ENCODE measurements at regions not wholly inside any gene's neighbourhood (a gene's known extent, or its start where the extent isn't known, plus 50 kb on each side); places are given as distances from the start of the nearest gene placed in this dataset.

DNA sequence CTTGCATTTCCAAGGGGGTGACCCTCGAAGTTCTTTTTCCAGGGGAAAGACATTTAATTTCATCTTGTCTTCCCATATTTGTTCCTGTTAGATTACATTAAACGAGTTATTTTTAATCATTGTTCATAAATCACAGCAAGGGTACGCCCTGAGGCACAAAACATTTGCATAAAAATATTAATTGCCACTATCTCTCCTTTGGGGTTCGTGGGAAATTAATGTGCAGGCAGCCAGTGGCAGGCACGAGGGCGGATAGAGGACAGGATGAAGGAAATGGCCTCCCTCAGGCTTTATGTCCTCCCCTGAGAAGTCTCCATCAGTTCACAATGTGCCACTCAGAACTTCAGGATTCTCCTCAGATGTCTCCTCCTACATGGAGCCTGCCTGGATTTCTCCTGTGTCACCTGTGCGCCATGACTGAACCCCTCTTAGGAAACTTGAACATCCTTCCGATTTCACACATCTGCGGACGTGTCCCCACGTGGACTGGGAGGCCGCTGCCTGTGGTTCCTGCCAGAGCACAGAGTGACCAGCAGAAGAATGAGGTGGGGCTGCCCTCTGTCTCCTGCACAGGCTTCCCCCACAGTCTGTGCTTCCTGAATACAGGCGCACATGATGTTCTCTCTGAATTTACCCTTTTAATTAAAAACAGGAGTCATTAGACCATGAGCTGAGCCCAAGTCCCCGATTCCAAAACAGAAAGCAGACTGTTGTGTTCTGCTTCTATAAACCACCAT is 1085.9 kb downstream of the TBC1D22A start:
- BruUV-seq (replicated peaks): no TSS peak
- no peak overlapping the region for H3K4me2 ChIP-seq (ENCODE audit: low read depth, low read length)
- H3K27me3 ChIP-seq (ENCODE audit: control insufficient read depth, insufficient read depth, low read length): no peaks in the 10 kb centered on the region
- H4K8ac ChIP-seq (ENCODE audit: low read depth in 2 of 2, low read length in 2 of 2): no peak overlapping the region
- no peak overlapping the region for H3K4me3 ChIP-seq (ENCODE audit: insufficient read depth, low read depth, low read length)
- in situ Hi-C loops (cut with MboI; ENCODE audit: low sequenced_read_pairs): no loop called here
- WGBS, 2 experiments (ENCODE audit: extremely low coverage in 2 of 2, insufficient read length in 1 of 2): 52% methylated on average over 5 of the region's 14 CpGs; no CpG with 5 or more reads in 1 of the 2 experiments
- H3K9me3 ChIP-seq (ENCODE audit: control insufficient read depth, insufficient read depth, low read length): peaks cover 39% of the 10 kb centered on the region
- H2AFZ ChIP-seq (replicated peaks; ENCODE audit: low read length, poor library complexity): no peak overlapping the region
- H4K91ac ChIP-seq (ENCODE audit: insufficient read depth, low read depth, low read length): no peak overlapping the region
- no peak overlapping the region for H2BK20ac ChIP-seq (ENCODE audit: low read depth, low read length)
- no peak overlapping the region for H3K4ac ChIP-seq (ENCODE audit: low read depth, low read length)
- no peaks in the 10 kb centered on the region for H3K9me1 ChIP-seq (ENCODE audit: insufficient read depth, low read length)
- no peak overlapping the region for H2AK5ac ChIP-seq (ENCODE audit: low read depth, low read length)
- H3K27ac ChIP-seq (ENCODE audit: insufficient read depth, low read length): no peak overlapping the region
- dilution Hi-C loops (cut with HindIII; ENCODE audit: low sequenced_read_pairs, unreplicated experiment): no loop called here
- TF ChIP-seq, protein P1, sequence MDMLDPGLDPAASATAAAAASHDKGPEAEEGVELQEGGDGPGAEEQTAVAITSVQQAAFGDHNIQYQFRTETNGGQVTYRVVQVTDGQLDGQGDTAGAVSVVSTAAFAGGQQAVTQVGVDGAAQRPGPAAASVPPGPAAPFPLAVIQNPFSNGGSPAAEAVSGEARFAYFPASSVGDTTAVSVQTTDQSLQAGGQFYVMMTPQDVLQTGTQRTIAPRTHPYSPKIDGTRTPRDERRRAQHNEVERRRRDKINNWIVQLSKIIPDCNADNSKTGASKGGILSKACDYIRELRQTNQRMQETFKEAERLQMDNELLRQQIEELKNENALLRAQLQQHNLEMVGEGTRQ (IDR thresholded peaks at IDR 0.05; ENCODE audit: low read depth, low read length): no peak
- TF ChIP-seq CHD1 (IDR thresholded peaks at IDR 0.05; ENCODE audit: low read depth, low read length) (no peak), RAD21 (IDR thresholded peaks at IDR 0.05; ENCODE audit: low read length) (no peak), RFX5 (IDR thresholded peaks at IDR 0.05; ENCODE audit: low read depth, low read length) (no peak), FOS (IDR thresholded peaks at IDR 0.05; ENCODE audit: low read depth, low read length) (no peak), RCOR1 (IDR thresholded peaks at IDR 0.05; ENCODE audit: insufficient replicate concordance, low read length) (no peak), MAZ (IDR thresholded peaks at IDR 0.05; ENCODE audit: borderline replicate concordance, low read depth, low read length) (no peak), MXI1 (IDR thresholded peaks at IDR 0.05; ENCODE audit: borderline replicate concordance, low read depth, low read length) (no peak), POLR2A (IDR thresholded peaks at IDR 0.05; ENCODE audit: low read depth, low read length) (no peak), CEBPB (IDR thresholded peaks at IDR 0.05; ENCODE audit: low read depth, low read length) (no peak), MAFK (IDR thresholded peaks at IDR 0.05; ENCODE audit: low read depth, low read length) (no peak), CTCF (conservative IDR thresholded peaks at IDR 0.05; ENCODE audit: low read depth, low read length) (no peak)
- H3K36me3 ChIP-seq (ENCODE audit: control insufficient read depth, insufficient read depth, low read length): no peaks in the 10 kb centered on the region
- no peaks in the 10 kb centered on the region for H3K79me1 ChIP-seq (ENCODE audit: low read depth in 1 of 2, low read length in 2 of 2)
- no peak overlapping the region for H3K23ac ChIP-seq (ENCODE audit: low read depth, low read length)
- no peak overlapping the region for H3K9ac ChIP-seq (ENCODE audit: low read depth, low read length)
- H2AK9ac ChIP-seq (replicated peaks; ENCODE audit: low read depth, low read length, poor library complexity): no peak overlapping the region
- H3K4me1 ChIP-seq (ENCODE audit: control insufficient read depth, insufficient read depth, low read length): no peaks in the 10 kb centered on the region
- ATAC-seq (ENCODE audit: low read depth) (no peak), DNase-seq (no peak)
- no peak overlapping the region for H4K5ac ChIP-seq (ENCODE audit: low read depth, low read length)
- ChIA-PET POLR2A (ENCODE audit: unreplicated experiment) (no interaction called here), CTCF (no interaction called here)
- H2BK5ac ChIP-seq (ENCODE audit: low read depth, low read length, poor library complexity, severe bottlenecking): no peak overlapping the region
- H2BK120ac ChIP-seq (ENCODE audit: low read depth, low read length): no peak overlapping the region
- H3K14ac ChIP-seq (replicated peaks; ENCODE audit: low read depth, low read length): no peak overlapping the region
- no peaks in the 10 kb centered on the region for H4K20me1 ChIP-seq (ENCODE audit: insufficient read depth, low read length)
- no peak overlapping the region for H3K56ac ChIP-seq (ENCODE audit: extremely low read depth, insufficient read depth, low read length)
- no peak overlapping the region for H3K18ac ChIP-seq (ENCODE audit: low read depth, low read length)
- no peak overlapping the region for H2BK15ac ChIP-seq (ENCODE audit: low read depth, low read length)
- intact Hi-C loops (cut with micrococcal nuclease): no loop called here

Data from IMR-90 (cell line).